ENCODE measurements at regions not wholly inside any gene's neighbourhood (a gene's known extent, or its start where the extent isn't known, plus 50 kb on each side); places are given as distances from the start of the nearest gene placed in this dataset.
"Not testable (repeated sequence)": the region's sequence is repeated elsewhere in the genome, so short reads cannot be mapped to it uniquely, and the experiment has no call there.

- no peak for DNase-seq
Observed at GRCh38 chr4:57199267-57199666, 89.1 kb upstream of the IGFBP7 start.

GRCh38 chr4:57195622-57196021, 85.4 kb upstream of the IGFBP7 start:
- DNase-seq, result no peak

GRCh38 chr4:57194068-57194611, 84.0 kb upstream of the IGFBP7 start:
- no peak for DNase-seq

- DNase-seq, result no peak
Observed at GRCh38 chr4:57193209-57193810, 83.1 kb upstream of the IGFBP7 start.

- DNase-seq, result no peak
Observed at GRCh38 chr4:57191523-57192034, 81.4 kb upstream of the IGFBP7 start.

- peak; percentile 1 for DNase-seq
Observed at GRCh38 chr4:57190601-57191481, 80.7 kb upstream of the IGFBP7 start.

GRCh38 chr4:57187246-57187645, 77.1 kb upstream of the IGFBP7 start:
- no peak for DNase-seq

GRCh38 chr4:57184378-57185029, 74.3 kb upstream of the IGFBP7 start:
- no peak for DNase-seq

GRCh38 chr4:57182132-57182874, 72.1 kb upstream of the IGFBP7 start:
- DNase-seq, result no peak

GRCh38 chr4:57173136-57173535, 63.0 kb upstream of the IGFBP7 start:
- not testable (repeated sequence) for DNase-seq

GRCh38 chr4:57172065-57172464, 61.9 kb upstream of the IGFBP7 start:
- DNase-seq, result no peak

GRCh38 chr4:57168982-57169381, 58.8 kb upstream of the IGFBP7 start:
- no peak for DNase-seq

- DNase-seq, result peak; percentile 63
Observed at GRCh38 chr4:57163530-57164459, 53.6 kb upstream of the IGFBP7 start.

GRCh38 chr4:57162499-57163019, 52.4 kb upstream of the IGFBP7 start:
- no peak for DNase-seq

Measured in activated CD4-positive, alpha-beta T cell treated with anti-CD3 and anti-CD28 coated beads, Interleukin-2, amount 50 U/mL, for 1 hour (primary cell).